GM21529 (cell line): ENCODE measurements at regions not wholly inside any gene's neighbourhood (a gene's known extent, or its start where the extent isn't known, plus 50 kb on each side); places are given as distances from the start of the nearest gene placed in this dataset.
"Not testable (repeated sequence)": the region's sequence is repeated elsewhere in the genome, so short reads cannot be mapped to it uniquely, and the experiment has no call there.

Experiments
- ATAC-seq: cut with Tn5 transposase; IDR thresholded peaks from one replicate; pipeline ENCODE4 v1.9.1; 2021; ENCODE audit not compliant: unreplicated experiment

DNA sequence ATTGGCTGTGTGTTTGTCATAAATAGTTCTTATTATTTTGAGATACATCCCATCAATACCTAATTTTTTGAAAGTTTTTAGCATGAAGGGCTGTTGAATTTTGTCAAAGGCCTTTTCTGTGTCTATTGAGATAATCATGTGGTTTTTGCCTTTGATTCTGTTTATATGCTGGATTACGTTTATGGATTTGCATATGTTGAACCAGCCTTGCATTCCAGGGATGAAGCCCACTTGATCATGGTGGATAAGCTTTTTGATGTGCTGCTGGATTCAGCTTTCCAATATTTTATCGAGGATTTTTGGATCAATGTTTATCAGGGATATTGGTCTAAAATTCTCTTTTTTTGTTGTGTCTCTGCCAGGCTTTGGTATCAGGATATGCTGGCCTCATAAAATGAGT is 82.4 kb upstream of the B3GAT1 start:
- not testable (repeated sequence) for ATAC-seq

DNA sequence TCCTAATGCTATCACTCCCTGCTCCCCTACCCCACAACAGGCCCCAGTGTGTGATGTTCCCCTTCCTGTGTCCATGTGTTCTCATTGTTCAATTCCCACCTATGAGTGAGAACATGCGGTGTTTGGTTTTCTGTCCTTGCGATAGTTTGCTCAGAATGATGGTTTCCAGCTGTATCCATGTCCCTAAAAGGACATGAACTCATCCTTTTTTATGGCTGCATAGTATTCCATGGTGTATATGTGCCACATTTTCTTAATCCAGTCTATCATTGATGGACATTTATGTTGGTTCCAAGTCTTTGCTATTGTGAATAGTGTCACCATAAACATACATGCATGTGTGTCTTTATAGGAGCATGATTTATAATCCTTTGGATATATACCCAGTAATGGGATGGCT is 80.4 kb upstream of the B3GAT1 start:
- not testable (repeated sequence) for ATAC-seq

DNA sequence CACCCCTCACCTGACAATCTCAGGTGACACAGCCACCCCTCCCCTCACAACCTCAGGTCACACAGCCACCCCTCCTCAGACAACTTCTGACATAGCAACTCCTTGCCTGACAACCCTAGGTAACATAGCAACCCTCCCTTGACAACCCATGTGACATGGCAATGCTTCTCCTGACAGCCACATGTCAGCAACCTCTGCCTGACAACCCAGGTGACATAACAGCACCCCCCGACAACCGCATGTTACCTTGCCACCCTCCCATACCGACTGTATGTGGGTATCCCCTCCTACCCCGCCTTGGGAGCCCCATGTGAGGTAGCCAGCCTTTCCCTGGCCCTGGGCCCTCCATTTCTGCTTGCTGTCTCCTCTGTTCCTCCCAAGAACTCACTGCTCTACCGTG is 77.7 kb upstream of the B3GAT1 start:
- no peak for ATAC-seq

DNA sequence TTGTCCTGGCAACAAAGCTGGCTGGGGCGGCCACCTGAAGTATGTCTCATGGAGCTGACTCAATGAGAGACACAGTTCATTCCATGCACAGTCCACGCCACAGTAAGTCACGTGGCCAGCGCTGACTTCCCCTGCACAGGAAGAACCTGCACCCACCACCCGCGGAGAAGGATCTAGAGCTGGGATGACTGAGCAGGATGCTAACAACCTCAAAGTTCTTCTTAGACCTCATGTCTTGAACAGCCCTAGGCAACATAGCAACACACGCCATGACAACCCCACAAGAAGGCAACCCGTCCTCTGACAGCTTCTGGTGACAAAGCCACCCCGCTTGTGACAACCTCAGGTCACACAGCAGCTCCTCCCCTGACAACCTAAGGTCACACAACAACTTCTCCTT is 76.9 kb upstream of the B3GAT1 start:
- ATAC-seq = no peak

DNA sequence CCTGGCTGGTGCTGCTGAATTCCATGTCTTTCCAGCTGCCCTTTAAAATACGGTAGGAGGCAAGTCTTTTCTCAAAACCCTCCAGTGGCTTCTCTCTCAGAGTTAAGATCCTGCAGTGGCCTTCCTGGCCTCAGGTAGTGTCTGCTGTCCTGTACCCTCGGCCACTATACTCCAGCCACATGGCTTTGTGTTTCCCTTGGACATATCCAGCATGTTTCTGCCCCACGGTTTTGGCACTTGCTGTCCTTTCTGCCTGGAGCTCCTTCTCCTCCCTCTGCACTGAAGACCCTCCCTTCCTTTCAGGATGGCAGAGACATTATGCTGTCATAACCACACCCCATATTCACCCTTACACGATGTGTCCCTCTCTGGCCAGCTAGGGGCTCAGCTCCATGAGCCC is 76.5 kb upstream of the B3GAT1 start:
- ATAC-seq = no peak

DNA sequence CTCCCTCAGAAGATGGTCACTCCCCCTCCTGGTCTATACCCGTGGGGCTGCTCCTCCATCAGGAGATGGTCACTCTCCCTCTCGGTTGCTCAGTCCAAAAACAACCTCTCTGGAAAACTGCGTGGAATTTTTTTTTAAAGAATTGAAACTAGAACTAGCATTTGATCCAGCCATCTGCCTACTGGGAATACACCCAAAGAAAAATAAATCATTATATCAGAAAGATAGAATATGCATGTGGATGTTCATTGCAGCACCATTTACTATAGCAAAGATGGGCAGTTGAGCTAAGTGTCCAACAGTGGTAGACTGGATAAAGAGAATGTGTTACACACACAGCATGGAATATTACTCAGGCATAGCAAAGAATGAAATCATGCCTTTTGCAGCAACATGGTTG is 75.7 kb upstream of the B3GAT1 start:
- no peak for ATAC-seq

DNA sequence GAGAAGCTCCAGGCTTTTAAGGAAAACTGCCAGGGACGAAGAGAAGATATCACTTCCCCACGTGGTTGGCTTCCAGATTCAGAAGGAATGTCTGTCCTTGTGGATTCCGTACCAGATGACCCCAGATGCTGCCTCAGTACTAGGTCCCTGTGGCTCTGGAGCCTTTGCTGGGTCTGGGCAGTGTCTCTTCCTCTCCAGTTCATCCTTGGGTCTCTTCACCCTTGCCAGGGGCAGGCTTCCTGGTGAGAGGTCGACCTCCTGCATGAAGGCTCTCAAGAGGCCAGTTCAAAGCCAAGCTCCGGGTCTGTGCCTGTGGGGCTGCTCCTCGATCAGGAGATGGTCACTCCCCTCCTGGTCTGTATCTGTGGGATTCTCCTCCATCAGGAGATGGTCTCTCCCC is 74.7 kb upstream of the B3GAT1 start:
- no peak for ATAC-seq

DNA sequence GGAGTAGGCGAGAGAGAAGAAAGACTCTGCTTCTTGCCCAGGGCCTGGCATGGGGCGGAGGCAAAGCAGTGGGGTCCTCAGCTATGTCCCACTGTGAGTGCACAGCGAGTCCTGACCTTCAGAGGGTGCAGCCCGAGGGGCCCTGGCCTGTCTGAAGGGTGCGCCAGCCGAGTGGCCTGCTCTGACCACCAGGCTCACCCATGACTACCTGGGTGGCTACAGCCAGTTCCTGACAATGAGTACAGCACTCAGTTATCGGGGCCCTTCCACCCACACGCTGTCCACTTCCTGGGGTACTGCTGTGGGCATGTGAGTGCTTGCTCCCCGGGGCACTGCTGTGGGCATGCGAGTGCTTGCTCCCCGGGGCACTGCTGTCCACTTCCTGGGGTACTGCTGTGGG is 74.1 kb upstream of the B3GAT1 start:
- ATAC-seq = no peak

DNA sequence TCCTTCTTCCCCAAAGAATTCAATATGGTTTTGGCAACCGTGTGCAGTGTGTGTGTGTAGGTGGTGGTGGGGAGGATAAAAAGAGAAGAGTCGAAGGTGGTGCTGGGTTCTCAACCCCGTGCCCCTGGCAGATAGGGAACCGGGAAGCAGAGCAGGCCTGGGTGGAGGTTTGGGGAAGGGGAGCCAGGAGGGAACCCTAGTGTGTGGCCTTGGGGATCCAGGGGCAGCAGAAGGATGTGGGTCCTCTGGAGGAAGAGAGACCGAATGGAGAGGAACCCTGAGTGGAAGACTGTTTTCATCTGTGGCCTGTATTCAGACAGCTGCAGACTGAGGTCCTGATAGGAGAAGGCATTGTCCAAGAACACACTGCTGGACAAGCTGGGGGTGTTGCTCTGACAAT is 73.3 kb upstream of the B3GAT1 start:
- ATAC-seq = no peak

DNA sequence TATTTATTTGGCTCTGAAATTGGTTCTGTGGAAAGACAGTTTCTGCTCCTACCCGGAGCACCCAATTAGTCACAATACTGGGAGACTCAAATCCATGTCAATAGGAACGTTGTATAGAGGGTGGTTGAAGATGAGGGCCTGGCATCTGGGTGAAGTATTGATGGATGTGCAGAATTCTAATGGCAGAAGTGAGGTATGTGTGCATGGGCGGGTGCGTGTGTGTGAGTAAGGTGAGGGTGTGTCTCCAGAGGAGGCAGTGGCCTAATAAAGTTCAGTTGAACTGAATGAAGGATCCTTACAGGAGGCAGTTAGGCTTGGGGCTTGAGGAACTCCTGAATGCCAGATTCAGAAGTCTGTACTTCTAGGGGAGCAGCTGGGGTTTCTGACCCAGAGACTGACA is 71.8 kb upstream of the B3GAT1 start:
- no peak for ATAC-seq

DNA sequence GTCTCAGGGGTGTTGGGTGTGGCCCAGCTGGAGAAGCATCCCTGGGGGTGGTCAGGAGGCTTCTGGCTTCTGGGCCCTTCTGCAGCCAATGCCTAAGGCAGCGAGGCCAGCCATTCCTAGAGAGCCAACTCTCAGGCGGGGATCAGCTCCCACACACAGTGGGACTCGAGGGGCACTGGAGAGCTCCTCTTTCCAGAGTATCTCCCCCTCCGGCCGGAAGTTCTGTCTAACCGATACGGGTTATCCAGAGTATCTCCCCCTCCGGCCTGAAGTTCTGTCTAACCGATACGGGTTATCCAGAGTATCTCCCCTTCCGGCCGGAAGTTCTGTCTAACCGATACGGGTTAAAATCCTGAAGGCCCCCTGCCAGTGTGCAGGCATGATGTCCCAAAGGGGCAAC is 71.2 kb upstream of the B3GAT1 start:
- no peak for ATAC-seq

DNA sequence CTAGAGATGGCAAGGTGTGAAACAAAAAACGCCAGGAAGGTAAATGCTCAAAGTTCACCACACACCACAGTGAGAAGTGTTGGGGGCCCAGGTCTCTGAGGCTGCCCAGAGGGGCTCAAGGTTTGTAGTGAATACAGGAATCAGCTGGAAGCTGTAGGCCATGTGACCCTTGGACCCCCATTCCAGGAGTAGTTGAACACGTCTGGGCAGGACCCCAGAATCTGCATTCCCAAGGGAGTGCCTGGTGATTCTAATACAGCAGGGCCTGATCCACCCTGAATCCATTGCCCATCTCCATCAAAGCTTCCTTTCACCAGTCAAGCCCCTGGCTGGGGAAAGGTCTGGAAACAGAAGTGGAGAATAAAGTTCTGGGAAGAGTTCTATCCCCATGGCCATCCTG is 70.8 kb upstream of the B3GAT1 start:
- no peak for ATAC-seq

DNA sequence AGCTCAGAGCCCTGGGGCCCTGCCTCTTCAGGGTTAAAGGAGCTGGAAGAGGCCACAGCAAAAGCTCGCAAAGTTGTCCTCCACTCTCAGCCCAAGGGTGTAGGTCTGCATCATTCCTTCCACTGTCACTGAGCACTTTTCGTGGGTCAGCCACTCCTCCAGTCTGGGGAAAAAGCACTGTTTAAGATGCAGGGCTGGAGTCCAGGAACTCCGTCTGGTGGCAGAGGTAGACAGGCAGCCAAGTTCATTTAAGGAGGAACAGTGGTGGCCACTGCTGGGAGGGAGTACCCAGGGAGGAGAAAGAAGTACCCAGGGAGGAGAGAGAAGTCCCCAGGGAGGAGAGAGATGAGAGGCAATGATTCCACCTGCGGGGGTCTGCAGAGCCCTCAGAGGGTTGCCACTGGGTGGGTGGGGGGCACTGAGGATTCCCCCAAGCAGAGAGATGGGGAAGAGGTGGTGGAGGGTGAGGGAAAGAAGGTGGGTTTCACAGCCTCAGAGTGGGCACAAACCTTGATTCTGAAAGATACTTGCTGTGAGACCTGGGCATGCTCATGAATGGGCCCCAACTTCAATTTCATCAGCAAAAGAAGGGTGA is 70.0 kb upstream of the B3GAT1 start:
- no peak for ATAC-seq

DNA sequence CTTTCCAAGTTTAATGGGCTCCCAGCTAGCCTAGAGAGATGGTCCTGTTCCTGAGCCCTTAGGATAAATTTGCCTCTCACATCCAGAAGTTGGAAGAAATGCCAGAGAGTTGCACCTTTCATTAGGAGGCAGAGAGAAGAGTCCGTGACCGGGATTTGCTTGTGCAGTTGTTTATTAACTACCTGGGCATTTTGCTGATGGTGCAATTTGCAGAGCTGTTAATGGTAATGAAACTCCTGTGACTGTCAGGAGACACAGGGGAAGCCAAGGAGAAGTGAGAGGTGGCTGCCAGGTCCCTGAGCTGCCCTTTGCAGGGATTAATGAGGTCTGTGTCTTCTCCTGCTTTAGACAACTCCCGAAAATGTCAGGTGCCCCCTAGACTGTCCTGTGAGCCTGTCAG is 69.1 kb upstream of the B3GAT1 start:
- no peak for ATAC-seq

DNA sequence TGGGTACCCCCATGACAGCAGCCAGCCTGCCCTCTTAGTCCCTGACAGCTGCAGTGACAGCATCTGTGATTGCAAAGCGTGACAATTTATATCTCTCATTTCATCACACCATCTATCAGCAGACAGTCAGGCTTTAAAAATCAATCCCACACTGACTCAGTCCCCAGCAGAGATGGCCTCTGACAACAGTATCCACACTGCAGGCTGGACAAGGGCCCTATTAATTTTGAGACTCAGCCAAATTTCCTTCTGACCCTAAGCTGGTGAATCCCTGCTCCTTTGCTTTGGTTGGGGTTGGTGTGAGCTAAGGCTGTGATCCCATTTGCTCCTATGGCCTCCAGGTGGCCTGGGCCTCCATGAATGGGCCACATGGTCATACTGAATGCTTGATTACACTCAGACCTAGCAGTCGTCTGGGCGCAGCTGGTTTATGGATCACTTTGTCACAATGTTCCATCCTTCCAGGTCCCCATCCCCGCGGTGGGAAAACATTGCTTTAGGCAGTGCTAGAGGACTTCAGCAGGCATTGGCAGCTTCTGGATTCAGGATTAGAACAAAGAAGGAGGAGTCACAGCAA is 68.2 kb upstream of the B3GAT1 start:
- no peak for ATAC-seq

DNA sequence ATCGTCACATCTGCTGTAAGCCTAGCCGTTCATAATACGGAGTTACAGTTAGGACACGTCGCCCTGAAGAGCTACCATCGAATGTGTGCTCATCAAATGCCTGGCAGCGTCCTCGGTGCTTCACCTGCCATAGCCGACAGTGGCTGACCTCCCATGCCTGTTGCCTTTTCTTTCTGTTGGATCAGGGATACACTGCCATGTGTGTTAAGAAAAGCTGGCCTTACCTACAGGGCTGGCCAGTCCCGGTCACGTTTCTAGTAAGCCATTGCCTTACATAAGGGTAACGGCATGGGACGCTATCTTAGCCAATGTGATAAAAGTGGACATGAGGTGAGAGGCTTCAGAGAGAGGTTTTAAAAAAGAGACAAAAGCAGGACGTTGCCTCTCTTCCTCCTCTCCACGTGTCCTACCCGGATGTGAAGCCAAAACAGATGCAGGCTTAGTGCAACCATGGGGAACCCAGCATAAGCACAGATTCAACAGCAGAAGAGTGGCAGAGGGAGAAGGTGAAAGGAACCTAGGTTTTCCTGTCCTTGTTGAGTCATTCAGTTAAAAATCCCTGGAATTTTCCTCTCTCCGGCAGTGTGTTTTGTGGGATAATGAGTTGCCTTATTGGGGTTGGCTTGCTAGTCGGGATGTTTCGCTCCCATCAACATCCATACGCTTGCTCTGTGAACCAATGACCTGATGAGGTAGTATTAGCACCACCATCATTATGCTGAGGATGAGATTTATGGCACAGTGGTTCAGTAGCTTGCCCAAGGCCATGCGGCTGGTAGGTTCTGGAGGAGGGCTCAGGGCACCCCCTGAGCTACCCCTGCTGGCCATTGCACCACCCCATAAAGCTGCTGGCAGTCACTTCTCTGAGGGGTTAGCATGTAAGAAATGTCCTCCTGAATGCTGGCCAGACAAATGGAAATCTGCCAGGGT is 67.4 kb upstream of the B3GAT1 start:
- ATAC-seq = no peak

DNA sequence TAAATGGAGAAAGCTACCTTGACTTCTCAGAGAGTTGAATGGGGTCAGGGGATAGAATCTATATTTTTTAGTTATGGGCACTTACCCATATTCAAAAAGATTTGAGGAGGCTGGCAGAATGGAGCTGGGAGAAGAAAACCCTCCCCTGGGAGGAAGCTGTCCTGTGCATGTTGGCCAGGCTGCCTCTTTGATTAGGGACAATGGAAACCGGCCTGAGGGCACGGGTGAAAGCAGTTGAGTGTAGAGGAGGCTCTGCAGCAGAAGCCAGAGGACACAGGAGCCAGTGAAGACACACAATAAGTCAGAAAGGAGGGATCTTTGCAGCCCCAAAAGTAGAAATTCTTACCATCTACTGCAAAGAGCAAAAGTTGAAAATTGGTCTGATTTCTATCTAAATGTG is 66.6 kb upstream of the B3GAT1 start:
- no peak for ATAC-seq

DNA sequence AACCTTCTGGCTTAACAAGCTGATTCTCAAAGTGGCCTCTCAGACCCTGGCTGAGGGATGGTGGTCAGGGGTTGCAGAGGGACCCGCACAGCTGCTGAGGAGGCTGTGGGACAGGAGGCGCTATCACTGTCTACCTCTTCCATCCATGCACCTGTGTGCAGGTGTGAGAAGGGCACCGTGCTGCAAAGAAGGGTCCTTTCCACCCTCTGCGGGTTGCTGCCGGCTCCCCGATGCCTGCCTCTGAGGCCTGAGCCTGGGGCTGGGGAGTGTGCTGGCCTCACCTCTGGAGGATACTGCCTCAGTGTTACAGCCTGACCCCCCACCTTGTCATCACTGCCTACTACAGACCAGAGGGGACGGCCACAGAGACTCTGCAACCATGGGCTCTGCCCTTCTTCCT is 66.1 kb upstream of the B3GAT1 start:
- no peak for ATAC-seq

DNA sequence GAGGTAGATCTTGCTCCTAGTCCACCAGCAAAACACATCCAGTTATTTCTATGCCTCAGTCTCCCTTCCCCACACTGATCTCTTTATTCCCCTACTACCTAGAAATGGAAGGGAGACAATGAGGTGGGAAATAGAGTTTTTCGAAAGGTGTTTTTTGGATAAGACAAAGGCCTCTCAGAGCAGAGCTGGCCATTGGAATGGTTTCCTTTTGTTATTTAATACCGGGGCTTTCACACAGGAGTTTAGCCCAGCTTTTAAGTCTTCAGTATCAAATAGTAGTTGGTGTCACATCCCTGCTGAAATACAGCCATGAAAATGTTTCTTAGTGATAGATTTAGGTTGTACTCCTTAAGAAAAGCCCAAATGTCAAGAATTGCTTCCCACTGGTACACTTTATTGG is 65.4 kb upstream of the B3GAT1 start:
- ATAC-seq = no peak

DNA sequence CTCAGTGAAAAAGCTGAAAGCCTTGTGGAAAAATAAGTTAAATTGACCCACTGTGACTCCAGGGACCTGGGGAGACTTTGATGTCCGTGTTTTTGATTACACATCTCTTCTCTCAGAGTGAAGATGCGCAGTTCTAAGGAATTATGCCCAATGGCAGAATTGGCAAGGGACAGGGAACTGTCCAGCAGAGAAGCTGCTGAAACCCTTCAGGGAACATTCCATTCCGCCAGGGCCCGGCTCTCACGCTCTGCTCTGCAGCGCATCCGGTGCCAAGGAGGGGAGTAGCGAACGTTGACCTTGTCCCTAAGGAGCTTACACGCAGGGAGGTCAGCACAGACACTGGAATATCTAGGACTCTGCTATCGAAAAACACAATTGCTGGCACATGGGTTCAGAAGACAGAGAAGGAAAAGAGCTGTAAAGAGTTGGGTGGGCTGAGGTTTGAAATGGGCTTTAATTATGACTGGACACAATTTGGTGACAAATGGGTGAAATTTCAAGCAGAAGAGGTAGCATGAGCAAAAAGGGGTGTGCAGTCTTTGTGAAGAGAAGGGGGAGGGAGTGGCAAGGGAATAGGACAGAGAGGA is 64.5 kb upstream of the B3GAT1 start:
- ATAC-seq = no peak

DNA sequence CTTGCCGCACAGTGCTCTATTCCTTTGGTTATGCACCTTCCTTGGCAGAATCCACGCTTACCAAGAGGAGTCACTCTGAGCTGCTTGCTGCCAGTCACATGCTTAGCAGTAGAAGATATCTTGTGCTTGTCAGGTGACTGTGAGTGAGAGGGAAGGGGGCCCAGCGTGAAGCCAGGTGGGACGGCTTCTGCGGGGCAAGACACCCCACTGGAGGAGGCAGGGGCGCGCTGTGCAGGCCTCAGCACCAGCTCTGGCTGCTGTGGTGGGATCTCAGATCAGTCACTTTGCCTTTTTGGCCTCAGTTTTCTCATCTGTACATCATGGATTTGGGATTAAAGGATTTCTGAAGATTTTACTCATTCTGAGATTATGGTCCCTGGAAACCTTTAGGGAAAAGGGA is 63.9 kb upstream of the B3GAT1 start:
- ATAC-seq = no peak

DNA sequence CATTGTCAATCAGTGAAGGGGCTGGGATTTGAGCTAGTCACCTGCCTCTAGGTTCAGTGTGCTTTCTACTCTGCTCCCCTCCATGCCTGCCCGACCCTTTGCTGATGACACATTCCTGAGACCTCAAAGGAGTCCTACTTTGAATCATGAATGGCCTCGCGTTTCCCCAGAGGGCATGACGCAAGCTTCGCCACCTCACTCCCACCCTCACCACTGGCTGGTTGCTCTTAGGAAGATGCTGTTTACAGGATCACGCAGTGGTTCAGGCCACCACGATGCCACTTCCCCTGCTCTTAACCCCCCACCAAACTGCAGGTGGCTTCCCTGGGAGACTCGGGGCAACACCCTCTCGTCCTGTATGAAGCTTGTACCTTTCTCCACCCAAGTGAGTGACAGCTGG is 62.9 kb upstream of the B3GAT1 start:
- ATAC-seq = no peak
